OCI-LY3 (cell line): ENCODE measurements at regions not wholly inside any gene's neighbourhood (a gene's known extent, or its start where the extent isn't known, plus 50 kb on each side); places are given as distances from the start of the nearest gene placed in this dataset.

Experiments used
- EZH2phosphoT487 ChIP-seq: fragments of 200-600 bp; shearing (Covaris generic); IDR thresholded peaks from 2 replicates; pipeline ENCODE4 v1.6.1; 2018; ENCODE audit warnings: antibody characterized with exemption, mixed run types, low read depth
- TF ChIP-seq, protein P1 (sequence below): fragments of 200-600, 300-600 bp; sonication (generic); IDR thresholded peaks from 2 replicates; pipeline ENCODE4 v1.5.1; 2014; ENCODE audit warnings: antibody characterized with exemption, low read length, low read depth

DNA sequence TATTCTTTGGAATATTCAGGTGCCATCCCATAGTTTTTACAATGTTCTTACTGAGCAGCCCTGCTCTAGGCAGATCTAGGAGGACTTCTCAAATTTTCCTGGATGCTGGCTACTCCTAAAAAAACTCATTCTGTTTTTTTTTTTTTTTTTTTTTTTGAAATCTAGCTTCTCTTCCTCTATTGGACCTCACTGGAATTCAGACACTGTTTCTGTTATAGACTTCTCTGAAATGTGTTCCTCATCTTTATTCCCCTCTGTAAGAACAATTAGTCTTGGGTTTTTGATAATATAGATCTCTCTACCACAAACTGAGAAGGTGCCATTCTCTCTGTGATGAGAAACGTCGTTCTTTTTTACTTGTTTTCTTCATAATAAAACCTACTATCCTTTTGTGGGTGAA is 115.3 kb upstream of the CCND2 start:
- TF ChIP-seq, protein P1, sequence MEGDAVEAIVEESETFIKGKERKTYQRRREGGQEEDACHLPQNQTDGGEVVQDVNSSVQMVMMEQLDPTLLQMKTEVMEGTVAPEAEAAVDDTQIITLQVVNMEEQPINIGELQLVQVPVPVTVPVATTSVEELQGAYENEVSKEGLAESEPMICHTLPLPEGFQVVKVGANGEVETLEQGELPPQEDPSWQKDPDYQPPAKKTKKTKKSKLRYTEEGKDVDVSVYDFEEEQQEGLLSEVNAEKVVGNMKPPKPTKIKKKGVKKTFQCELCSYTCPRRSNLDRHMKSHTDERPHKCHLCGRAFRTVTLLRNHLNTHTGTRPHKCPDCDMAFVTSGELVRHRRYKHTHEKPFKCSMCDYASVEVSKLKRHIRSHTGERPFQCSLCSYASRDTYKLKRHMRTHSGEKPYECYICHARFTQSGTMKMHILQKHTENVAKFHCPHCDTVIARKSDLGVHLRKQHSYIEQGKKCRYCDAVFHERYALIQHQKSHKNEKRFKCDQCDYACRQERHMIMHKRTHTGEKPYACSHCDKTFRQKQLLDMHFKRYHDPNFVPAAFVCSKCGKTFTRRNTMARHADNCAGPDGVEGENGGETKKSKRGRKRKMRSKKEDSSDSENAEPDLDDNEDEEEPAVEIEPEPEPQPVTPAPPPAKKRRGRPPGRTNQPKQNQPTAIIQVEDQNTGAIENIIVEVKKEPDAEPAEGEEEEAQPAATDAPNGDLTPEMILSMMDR: no peak
- TF ChIP-seq EZH2phosphoT487: no peak
